ENCODE measurements at regions not wholly inside any gene's neighbourhood (a gene's known extent, or its start where the extent isn't known, plus 50 kb on each side); places are given as distances from the start of the nearest gene placed in this dataset.

DNA sequence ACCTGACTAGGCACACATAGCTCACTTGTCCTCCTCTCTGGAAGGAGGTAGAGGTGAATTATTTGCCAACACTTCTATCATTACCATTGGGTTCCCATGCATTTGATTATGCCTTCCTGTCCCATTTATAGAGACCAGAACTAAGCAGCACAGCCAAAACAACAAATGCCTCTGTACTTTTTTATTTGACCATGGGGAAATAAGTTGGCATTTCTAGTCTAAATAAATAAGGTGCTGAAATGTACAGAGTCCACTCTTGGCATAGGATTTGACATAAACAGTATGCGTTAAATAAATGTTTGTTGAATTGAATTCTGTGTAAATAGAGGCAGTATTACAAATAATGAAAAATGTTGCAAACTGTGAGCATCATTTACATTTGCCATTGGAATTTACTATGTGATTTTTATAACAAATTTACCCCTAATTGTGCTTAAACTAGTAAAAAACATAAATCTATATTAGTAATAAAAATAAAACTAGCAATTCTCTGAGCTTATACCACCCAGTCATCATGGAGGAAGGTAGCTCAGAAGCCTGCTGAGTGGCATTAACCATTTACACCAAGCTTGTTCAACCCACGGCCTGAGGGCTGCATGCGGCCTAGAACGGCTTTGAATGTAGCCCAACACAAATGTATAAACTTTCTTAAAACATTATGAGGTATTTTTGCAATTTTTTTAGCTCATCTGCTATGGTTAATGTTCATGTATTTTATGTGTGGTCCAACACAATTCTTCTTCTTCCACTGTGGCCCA lies 367.8 kb downstream of the FIGN start (continued):
- TF ChIP-seq, protein P1, sequence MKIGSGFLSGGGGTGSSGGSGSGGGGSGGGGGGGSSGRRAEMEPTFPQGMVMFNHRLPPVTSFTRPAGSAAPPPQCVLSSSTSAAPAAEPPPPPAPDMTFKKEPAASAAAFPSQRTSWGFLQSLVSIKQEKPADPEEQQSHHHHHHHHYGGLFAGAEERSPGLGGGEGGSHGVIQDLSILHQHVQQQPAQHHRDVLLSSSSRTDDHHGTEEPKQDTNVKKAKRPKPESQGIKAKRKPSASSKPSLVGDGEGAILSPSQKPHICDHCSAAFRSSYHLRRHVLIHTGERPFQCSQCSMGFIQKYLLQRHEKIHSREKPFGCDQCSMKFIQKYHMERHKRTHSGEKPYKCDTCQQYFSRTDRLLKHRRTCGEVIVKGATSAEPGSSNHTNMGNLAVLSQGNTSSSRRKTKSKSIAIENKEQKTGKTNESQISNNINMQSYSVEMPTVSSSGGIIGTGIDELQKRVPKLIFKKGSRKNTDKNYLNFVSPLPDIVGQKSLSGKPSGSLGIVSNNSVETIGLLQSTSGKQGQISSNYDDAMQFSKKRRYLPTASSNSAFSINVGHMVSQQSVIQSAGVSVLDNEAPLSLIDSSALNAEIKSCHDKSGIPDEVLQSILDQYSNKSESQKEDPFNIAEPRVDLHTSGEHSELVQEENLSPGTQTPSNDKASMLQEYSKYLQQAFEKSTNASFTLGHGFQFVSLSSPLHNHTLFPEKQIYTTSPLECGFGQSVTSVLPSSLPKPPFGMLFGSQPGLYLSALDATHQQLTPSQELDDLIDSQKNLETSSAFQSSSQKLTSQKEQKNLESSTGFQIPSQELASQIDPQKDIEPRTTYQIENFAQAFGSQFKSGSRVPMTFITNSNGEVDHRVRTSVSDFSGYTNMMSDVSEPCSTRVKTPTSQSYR (CRISPR knock-in tag; IDR thresholded peaks at IDR 0.05), result no peak

GRCh38 chr2:163364736-163365135 lies 371.1 kb downstream of the FIGN start:
- Mint-ChIP-seq H3K4me3 (no peak overlapping the region), H3K36me3 (no peaks in the 10 kb centered on the region), H3K27me3 (ENCODE audit: low read depth) (no peaks in the 10 kb centered on the region), H3K9me3 (peaks cover 5% of the 10 kb centered on the region; the same call in 1 of the 2 replicates), H3K4me1 (no peaks in the 10 kb centered on the region), H3K27ac (no peak overlapping the region)
- CTCF ChIA-PET, result no interaction called here
- ATAC-seq (no peak), DNase-seq (ENCODE audit: low spot score) (no peak)
- POLR2A ChIA-PET, result no interaction called here
- TF ChIP-seq ELF4 (CRISPR knock-in tag; IDR thresholded peaks at IDR 0.05; ENCODE audit: low read depth) (no peak), NFYB (CRISPR knock-in tag; conservative IDR thresholded peaks at IDR 0.05; ENCODE audit: low read depth) (no peak), NFATC4 (CRISPR knock-in tag; IDR thresholded peaks at IDR 0.05) (no peak), TCF7 (CRISPR knock-in tag; IDR thresholded peaks at IDR 0.05; ENCODE audit: low read depth) (no peak)
- TF ChIP-seq, protein P2, sequence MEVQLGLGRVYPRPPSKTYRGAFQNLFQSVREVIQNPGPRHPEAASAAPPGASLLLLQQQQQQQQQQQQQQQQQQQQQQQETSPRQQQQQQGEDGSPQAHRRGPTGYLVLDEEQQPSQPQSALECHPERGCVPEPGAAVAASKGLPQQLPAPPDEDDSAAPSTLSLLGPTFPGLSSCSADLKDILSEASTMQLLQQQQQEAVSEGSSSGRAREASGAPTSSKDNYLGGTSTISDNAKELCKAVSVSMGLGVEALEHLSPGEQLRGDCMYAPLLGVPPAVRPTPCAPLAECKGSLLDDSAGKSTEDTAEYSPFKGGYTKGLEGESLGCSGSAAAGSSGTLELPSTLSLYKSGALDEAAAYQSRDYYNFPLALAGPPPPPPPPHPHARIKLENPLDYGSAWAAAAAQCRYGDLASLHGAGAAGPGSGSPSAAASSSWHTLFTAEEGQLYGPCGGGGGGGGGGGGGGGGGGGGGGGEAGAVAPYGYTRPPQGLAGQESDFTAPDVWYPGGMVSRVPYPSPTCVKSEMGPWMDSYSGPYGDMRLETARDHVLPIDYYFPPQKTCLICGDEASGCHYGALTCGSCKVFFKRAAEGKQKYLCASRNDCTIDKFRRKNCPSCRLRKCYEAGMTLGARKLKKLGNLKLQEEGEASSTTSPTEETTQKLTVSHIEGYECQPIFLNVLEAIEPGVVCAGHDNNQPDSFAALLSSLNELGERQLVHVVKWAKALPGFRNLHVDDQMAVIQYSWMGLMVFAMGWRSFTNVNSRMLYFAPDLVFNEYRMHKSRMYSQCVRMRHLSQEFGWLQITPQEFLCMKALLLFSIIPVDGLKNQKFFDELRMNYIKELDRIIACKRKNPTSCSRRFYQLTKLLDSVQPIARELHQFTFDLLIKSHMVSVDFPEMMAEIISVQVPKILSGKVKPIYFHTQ (CRISPR knock-in tag; IDR thresholded peaks at IDR 0.05), result no peak

DNA sequence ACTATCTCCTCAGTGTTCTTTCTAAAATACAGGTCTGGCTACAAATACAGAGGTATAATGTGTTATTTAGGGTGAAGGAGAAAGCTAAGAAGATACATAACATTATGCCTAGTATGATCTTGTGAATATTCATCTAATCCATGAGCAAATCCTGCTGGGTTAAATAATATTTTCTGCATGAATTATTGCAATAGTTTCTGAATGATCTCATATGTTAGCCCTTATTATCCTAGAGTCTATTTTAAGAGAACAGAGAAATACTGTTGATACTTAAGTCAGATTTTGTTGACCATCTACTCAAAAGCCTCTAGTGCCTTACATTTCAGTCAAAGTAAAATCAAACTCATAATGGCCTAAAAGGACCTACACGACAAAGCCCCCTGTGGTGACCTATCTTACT lies 382.3 kb downstream of the FIGN start:
- Mint-ChIP-seq H3K27ac (no peak overlapping the region), H3K4me3 (no peak overlapping the region), H3K9me3 (no peaks in the 10 kb centered on the region), H3K4me1 (peaks cover 37% of the 10 kb centered on the region), H3K27me3 (ENCODE audit: low read depth) (peaks cover 8% of the 10 kb centered on the region), H3K36me3 (no peaks in the 10 kb centered on the region)
- no peak for TF ChIP-seq NR2C2 (CRISPR knock-in tag; IDR thresholded peaks at IDR 0.05)
- TF ChIP-seq SMAD3 (CRISPR knock-in tag; IDR thresholded peaks at IDR 0.05; ENCODE audit: borderline replicate concordance), result no peak
- no peak for TF ChIP-seq ZNF138 (CRISPR knock-in tag; conservative IDR thresholded peaks at IDR 0.05)
- no peak for TF ChIP-seq E2F1 (CRISPR knock-in tag; IDR thresholded peaks at IDR 0.05)
- no peak for TF ChIP-seq TCF7 (CRISPR knock-in tag; IDR thresholded peaks at IDR 0.05; ENCODE audit: low read depth)
- TF ChIP-seq ELF4 (CRISPR knock-in tag; IDR thresholded peaks at IDR 0.05; ENCODE audit: low read depth), result no peak
- no peak for TF ChIP-seq NFATC4 (CRISPR knock-in tag; IDR thresholded peaks at IDR 0.05)
- no peak for TF ChIP-seq RORB (CRISPR knock-in tag; IDR thresholded peaks at IDR 0.05)
- CTCF ChIA-PET, result no interaction called here
- POLR2A ChIA-PET, result no interaction called here
- no peak for ATAC-seq
- DNase-seq (ENCODE audit: low spot score), result no peak

DNA sequence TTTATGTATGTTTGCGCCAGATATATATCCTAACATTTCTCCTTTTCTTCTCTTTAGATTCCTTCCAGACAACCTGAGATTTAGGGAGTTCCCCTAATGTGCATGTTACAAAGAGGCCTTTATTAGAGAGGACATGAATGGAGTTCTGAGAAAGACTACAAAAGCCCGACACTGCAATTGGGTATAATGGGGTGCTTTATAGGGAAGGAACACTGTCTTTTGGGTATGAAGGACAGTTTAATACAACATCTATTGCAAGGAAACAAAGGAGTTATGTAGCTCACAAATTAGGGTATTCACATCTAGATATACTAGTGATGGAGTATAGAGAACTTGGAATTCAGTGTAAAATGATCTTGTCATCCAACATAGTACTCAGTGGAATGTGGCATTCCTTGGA lies 383.8 kb downstream of the FIGN start:
- POLR2A ChIA-PET, result no interaction called here
- peaks cover 46% of the 10 kb centered on the region for H3K4me1 Mint-ChIP-seq
- no peaks in the 10 kb centered on the region for H3K9me3 Mint-ChIP-seq
- H3K27ac Mint-ChIP-seq, result no peak overlapping the region
- no peak for DNase-seq (ENCODE audit: low spot score)
- TF ChIP-seq SOX15 (CRISPR knock-in tag; IDR thresholded peaks at IDR 0.05), result no peak
- TF ChIP-seq ZNF121 (CRISPR knock-in tag; IDR thresholded peaks at IDR 0.05), result no peak
- TF ChIP-seq ERG (CRISPR knock-in tag; IDR thresholded peaks at IDR 0.05), result no peak
- CTCF ChIA-PET, result no interaction called here
- H3K27me3 Mint-ChIP-seq (ENCODE audit: low read depth), result peaks cover 8% of the 10 kb centered on the region
- H3K4me3 Mint-ChIP-seq, result no peak overlapping the region
- no peak for ATAC-seq
- H3K36me3 Mint-ChIP-seq, result no peaks in the 10 kb centered on the region

All from WTC11 (cell line).